EH (cell line): ENCODE measurements at regions not wholly inside any gene's neighbourhood (a gene's known extent, or its start where the extent isn't known, plus 50 kb on each side); places are given as distances from the start of the nearest gene placed in this dataset.

Source experiments
- DNase-seq: peaks from one replicate; pipeline ENCODE4 v3.0.0-alpha.2; 2015; ENCODE audit warnings: low read depth

DNA sequence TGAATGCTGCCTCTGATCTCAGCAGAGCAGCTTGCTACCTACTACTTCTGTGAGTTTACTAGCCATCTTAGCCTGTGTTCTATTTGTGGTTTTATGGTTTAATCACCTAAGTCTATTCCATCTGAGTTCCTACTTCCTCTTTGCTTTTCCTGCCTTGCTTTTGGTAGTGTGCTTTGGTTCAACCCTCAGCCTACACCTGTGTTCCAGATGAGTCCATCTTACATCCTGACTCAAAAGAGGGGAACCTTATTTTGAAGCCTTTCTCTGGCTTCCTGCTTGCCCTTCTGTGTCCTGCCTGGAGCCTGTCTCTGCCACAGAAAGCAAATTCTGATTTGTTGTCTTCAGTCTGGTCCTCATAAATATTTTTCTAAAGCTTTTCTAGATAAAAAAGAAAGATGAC is 530.3 kb upstream of the MEX3C start:
- no peak for DNase-seq

DNA sequence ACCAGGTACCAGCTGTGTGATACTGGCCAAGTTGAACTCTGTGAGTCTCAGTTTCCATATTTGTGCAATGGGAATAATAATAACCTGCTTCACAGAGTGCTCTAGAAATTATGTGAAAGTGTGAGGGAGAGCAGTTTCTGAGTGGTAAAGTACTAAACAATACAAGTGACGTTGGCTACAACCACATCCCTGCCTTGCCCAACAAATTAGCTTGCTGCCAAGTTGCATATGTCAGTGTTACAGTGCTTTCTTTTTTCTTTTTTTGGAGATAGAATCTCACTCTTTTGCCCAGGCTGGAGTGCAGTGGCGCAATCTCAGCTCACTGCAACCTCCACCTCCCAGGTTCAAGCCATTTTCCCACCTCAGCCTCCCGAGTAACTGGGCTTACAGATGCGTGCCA is 533.6 kb upstream of the MEX3C start:
- DNase-seq = no peak

- no peak for DNase-seq
Observed at GRCh38 chr18:51734576-51734975, 537.1 kb upstream of the MEX3C start.

- no peak for DNase-seq
Observed at GRCh38 chr18:51739044-51739666, 541.7 kb upstream of the MEX3C start.

GRCh38 chr18:51751901-51752300 is 554.4 kb upstream of the MEX3C start:
- no peak for DNase-seq

DNA sequence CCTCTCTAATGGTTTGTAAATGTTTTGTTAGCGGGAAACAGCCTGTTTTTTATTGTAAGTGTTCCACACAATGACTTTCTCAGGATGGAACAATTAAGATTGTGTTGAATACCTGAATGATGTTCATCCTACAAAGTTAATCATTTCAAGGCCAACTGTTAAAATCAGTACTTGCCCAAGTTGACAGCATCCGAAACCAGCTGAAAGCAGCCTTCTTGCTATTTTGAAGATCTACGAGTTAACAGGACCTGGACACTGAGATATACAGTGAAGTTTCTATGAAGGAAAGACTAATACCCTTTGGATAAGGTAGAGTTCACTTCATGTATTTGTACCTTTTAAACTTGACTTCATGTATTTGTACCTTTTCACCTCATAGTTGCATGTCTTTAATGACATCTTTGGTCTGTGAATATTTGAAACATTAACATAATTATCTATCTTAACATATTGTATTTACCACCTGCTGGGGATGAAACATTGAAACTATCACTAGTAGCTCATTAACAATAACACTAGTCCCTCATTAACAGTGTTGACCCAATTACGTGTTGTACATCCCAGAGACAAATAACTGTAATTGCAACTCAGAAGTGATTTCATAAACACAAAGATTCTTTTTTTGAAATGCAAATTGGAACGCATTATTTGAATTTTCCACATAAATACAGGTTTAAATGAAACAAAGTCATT is 556.0 kb upstream of the MEX3C start:
- DNase-seq = no peak

GRCh38 chr18:51754566-51754965 is 557.1 kb upstream of the MEX3C start:
- no peak for DNase-seq

- DNase-seq = no peak
Observed at GRCh38 chr18:51757255-51757924, 559.9 kb upstream of the MEX3C start.

DNA sequence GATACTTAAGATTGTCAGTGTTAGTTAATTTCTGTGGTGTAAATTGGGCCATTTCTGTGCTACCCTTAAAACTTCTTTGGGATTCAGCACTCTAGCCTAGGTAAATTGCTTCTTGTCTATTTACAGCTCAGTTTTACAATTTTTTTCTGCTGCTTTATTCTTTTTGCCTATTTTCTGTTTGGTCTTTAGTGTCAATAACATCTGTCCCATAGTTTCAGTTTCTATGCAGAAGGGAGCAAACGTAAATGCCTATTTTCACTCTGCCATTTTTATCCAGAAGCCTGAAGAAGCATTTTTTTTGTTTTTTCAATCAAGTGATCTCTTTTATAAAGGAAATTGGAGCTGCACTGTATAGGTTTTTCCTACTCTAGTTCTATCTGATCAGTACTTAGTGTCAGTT is 564.9 kb upstream of the MEX3C start:
- no peak for DNase-seq

DNA sequence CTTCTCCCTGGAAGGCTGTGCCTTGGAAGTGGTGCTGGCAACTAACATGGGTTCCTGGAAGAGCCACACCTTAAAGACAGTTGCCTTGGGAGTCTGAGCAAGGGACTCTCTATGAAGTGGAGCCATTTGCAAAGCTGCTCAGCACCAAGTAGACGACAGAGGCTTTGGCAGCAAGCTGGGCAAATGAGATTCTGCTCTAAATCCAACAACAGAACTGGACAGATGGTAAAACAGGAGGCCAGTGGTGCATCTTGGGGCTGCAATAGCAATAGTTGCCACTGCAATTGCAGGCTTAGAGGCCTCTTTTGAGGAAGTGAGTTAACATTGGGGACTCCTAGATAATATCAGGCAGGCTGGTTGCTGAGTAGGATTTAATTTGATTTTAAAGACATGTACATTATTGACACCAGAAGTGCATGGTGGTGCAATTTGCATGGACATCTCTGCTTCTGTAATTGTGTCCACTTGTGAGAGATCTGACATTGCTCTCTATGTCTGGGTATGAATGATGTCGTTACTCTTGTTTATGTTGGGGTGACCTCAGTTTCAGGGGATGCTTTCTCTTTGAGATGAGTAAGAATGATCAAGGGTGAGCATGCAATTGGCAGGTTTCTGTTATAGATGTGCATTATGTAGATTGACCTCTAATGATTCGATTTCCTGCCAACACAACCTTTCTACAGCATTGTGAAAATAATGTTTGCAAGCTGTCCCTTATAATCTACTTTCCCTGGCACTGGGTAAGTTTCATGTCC is 568.3 kb upstream of the MEX3C start:
- DNase-seq = no peak

DNA sequence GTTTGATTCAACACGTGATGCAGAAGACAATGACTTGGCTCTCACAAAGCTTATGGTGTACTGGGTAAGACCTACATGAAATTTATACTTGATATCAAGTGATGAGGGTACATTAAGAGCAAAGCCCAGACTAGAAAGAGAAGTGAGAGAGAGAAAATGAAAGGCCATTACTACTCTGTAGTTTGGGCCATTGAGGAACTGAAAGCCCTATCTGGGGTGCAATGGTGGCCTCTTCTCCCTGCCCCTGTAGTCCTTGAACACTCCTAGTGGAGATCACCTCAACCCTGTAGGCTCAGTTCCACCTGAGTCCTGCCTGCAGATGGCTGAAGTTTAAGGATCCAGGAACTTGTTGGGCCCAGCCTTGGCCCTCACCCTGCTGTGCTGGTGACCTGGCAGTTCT is 569.8 kb upstream of the MEX3C start:
- no peak for DNase-seq

DNA sequence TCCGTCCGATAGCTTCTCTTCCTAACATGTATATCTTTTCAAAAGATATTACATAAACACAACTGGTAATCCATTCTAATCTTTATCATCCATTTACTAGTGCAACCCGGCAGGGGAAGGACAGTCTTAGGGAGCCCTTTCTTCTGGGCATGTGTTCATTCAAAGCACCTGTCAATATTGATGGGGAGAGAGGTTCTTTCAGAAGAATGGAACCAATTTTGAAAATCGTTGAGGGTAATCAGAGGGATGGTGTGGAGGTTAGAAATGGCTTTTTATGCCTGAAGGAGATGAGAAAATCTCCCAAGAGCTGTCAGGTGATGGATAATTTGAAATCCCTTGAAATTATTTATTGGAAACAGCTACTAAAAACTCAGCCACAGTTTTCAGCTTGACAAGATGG is 561.9 kb upstream of the DCC start:
- no peak for DNase-seq

DNA sequence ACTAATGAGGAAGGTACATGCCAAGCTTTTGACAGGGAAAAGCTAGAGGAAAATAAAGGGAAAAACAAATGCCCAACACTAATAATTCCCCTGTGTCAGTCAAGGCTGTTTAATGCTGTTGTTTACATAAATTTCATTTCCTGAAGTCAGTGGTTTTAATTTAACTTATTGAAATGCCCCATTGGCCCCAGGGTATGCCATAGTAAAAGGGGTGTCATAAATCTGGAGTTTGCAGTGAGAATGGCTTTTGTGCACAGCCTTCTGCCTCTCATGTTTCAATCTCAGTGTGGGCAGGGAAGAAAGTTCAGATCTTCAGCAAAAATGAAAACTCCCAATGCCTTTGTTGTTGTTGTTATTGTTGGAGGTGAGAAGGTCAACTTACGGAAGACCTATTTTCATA is 550.1 kb upstream of the DCC start:
- no peak for DNase-seq

GRCh38 chr18:51801514-51801913 is 538.5 kb upstream of the DCC start:
- no peak for DNase-seq

- DNase-seq = no peak
Observed at GRCh38 chr18:51802569-51803428, 537.2 kb upstream of the DCC start.

DNA sequence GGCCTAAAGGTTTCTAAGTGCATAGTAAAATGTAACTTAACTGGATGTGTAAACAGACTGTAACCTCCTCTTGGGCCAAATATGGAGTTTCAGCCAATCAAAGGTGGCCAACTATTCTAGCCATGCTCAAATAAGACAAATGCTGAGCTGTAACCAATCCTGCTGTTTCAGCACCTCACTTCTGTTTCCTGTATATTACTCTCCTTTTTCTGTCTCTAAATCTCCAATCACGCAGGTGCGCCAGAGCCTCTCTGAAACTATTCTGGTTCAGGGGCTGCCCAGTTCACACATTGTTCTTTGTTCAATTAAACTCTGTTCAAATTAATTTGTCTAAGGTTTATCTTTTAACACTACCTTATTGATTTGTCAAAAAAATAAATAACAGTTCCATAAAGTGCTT is 532.7 kb upstream of the DCC start:
- DNase-seq = no peak

DNA sequence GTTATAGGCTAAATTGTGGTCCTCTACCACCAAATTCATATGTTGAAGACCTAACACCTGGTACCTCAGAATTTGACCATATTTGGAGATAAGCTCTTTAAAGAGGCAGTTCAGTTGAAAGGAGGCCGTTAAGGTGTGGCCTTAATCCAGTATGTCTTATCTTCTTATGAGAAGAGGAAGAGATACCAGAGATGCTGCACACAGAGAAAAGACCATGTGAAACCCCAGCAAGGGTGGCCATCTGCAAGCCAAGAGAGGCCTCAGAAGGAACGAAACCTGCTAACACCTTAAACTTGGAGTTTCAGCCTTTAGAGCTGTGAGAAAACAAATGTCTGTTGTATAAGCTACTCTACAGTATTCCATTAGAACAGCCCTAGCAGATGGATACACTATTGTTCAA is 528.1 kb upstream of the DCC start:
- DNase-seq = no peak

- no peak for DNase-seq
Observed at GRCh38 chr18:51813740-51814139, 526.3 kb upstream of the DCC start.

GRCh38 chr18:51821610-51822009 is 518.4 kb upstream of the DCC start:
- DNase-seq = no peak

DNA sequence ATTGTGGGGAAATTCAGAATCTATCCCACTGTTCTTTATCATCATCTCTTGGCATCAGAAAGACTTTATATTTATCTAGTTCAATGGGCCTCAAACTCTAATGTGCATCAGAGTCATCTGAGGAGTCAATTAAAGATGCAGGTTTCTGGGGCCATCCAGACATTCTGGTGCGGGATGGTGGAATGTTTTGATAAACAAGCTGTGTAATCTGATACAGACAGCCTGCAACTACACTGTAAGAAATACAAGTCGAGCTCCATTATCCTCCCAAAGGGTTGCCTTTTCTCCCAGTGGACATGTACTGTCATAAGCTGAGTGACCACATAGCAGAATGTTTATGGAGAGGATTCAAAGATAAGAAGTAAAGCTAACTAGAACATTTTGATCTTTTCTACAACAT is 515.3 kb upstream of the DCC start:
- DNase-seq = no peak

GRCh38 chr18:51833850-51834249 is 506.1 kb upstream of the DCC start:
- DNase-seq = no peak

DNA sequence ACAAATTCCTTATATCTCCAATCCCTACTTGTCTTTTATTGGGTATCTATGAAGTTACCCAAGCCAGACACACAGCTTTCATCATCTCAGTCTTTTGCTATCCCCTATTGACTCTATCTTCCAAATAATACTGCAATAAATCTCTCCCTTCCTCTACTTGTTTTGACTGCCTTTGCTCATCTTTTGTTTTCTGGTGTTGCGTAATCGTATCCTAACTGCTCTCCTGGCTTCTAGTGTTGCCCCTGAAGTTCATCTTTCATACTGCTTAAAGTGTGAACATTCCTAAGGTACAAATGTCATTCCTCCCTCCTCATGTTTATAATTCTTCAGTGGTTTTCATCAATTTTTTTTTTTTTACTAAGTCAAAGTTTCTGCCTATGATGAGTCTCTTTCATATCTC is 491.3 kb upstream of the DCC start:
- no peak for DNase-seq
